GM21423 (cell line): ENCODE measurements at regions not wholly inside any gene's neighbourhood (a gene's known extent, or its start where the extent isn't known, plus 50 kb on each side); places are given as distances from the start of the nearest gene placed in this dataset.
A peak's percentile ranks its signal among the peaks of the same experiment; 100 is the strongest.
"Not testable (repeated sequence)": the region's sequence is repeated elsewhere in the genome, so short reads cannot be mapped to it uniquely, and the experiment has no call there.

Source experiments
- ATAC-seq: cut with Tn5 transposase; IDR thresholded peaks from one replicate; pipeline ENCODE4 v1.9.1; 2021; ENCODE audit warnings: mild to moderate bottlenecking, moderate library complexity; ENCODE audit not compliant: unreplicated experiment

GRCh38 chr6:150456466-150456865 is 87.7 kb downstream of the IYD start:
- ATAC-seq, result no peak

GRCh38 chr6:150456902-150457643 is 88.3 kb downstream of the IYD start:
- no peak for ATAC-seq

GRCh38 chr6:150458579-150458978 is 89.8 kb downstream of the IYD start:
- ATAC-seq, result no peak

- no peak for ATAC-seq
These were observed 95.0 kb downstream of the IYD start for GRCh38 chr6:150463852-150464251.

GRCh38 chr6:150464966-150465365 is 96.2 kb downstream of the IYD start:
- no peak for ATAC-seq

- no peak for ATAC-seq
These were observed 96.8 kb downstream of the IYD start for GRCh38 chr6:150465610-150466009.

- no peak for ATAC-seq
These were observed 97.4 kb downstream of the IYD start for GRCh38 chr6:150466196-150466595.

- ATAC-seq, result no peak
These were observed 101.3 kb downstream of the IYD start for GRCh38 chr6:150470131-150470530.

GRCh38 chr6:150470960-150471665 is 102.3 kb downstream of the IYD start:
- no peak for ATAC-seq

GRCh38 chr6:150478656-150479545 is 110.1 kb downstream of the IYD start:
- ATAC-seq, result no peak

GRCh38 chr6:150482883-150483409 is 114.1 kb downstream of the IYD start:
- ATAC-seq, result no peak

GRCh38 chr6:150485161-150485958 is 114.3 kb upstream of the PLEKHG1 start:
- ATAC-seq, result no peak

- ATAC-seq, result no peak
These were observed 113.6 kb upstream of the PLEKHG1 start for GRCh38 chr6:150486048-150486447.

- ATAC-seq, result no peak
These were observed 109.1 kb upstream of the PLEKHG1 start for GRCh38 chr6:150490586-150490985.

GRCh38 chr6:150491131-150491810 is 108.4 kb upstream of the PLEKHG1 start:
- ATAC-seq, result peak; percentile 95

- no peak for ATAC-seq
These were observed 107.9 kb upstream of the PLEKHG1 start for GRCh38 chr6:150491811-150492172.

- ATAC-seq, result no peak
These were observed 107.2 kb upstream of the PLEKHG1 start for GRCh38 chr6:150492507-150492906.

- no peak for ATAC-seq
These were observed 106.7 kb upstream of the PLEKHG1 start for GRCh38 chr6:150492941-150493340.

- ATAC-seq, result not testable (repeated sequence)
These were observed 106.1 kb upstream of the PLEKHG1 start for GRCh38 chr6:150493552-150493951.

- ATAC-seq, result no peak
These were observed 105.4 kb upstream of the PLEKHG1 start for GRCh38 chr6:150494241-150494640.
